ENCODE measurements at regions not wholly inside any gene's neighbourhood (a gene's known extent, or its start where the extent isn't known, plus 50 kb on each side); places are given as distances from the start of the nearest gene placed in this dataset.
"Not testable (repeated sequence)": the region's sequence is repeated elsewhere in the genome, so short reads cannot be mapped to it uniquely, and the experiment has no call there.

DNA sequence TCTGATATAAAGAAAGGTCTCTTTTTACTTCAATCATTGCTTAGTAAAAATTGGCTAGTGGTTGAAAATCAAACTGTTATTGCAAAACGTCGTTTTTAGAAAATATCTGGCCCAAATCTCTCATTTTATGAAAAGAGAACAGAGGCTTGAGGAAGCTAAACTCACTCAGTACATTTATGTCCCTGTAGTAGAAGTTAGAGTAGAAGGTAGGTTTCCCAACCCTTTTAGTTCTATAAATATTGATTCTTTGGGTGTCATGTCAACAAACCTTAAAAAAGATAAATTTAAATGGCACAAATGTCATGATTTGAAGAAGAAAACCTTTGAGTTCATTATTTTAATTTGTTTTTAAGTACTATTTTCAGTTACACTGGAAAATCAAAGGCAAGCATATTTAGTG is 722.3 kb upstream of the NECTIN3 start:
- intact Hi-C loops (cut with micrococcal nuclease; ENCODE audit: unreplicated experiment) = no loop called here
- H3K79me2 ChIP-seq (ENCODE audit: insufficient read depth, low read depth, low read length) = no peaks in the 10 kb centered on the region
- BruUV-seq (replicated peaks) = no TSS peak
- H3K9me2 ChIP-seq (ENCODE audit: insufficient read depth, low read length) = no peaks in the 10 kb centered on the region
- no peaks in the 10 kb centered on the region for H3K4me1 ChIP-seq (ENCODE audit: insufficient read depth, low read length, poor library complexity, severe bottlenecking)
- H3K4me2 ChIP-seq (ENCODE audit: low read length) = no peak overlapping the region
- no peaks in the 10 kb centered on the region for H4K20me1 ChIP-seq (ENCODE audit: insufficient read depth, low read length)
- no peaks in the 10 kb centered on the region for H3K9me3 ChIP-seq (ENCODE audit: low read length)
- TF ChIP-seq, protein P1, sequence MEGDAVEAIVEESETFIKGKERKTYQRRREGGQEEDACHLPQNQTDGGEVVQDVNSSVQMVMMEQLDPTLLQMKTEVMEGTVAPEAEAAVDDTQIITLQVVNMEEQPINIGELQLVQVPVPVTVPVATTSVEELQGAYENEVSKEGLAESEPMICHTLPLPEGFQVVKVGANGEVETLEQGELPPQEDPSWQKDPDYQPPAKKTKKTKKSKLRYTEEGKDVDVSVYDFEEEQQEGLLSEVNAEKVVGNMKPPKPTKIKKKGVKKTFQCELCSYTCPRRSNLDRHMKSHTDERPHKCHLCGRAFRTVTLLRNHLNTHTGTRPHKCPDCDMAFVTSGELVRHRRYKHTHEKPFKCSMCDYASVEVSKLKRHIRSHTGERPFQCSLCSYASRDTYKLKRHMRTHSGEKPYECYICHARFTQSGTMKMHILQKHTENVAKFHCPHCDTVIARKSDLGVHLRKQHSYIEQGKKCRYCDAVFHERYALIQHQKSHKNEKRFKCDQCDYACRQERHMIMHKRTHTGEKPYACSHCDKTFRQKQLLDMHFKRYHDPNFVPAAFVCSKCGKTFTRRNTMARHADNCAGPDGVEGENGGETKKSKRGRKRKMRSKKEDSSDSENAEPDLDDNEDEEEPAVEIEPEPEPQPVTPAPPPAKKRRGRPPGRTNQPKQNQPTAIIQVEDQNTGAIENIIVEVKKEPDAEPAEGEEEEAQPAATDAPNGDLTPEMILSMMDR (conservative IDR thresholded peaks at IDR 0.05; ENCODE audit: low read length) = no peak
- TF ChIP-seq EZH2phosphoT487 (IDR thresholded peaks at IDR 0.05; ENCODE audit: borderline replicate concordance, low read depth, low read length) = no peak
- no peak overlapping the region for H3K4me3 ChIP-seq (ENCODE audit: low read depth, low read length, poor library complexity, severe bottlenecking)
- POLR2A ChIA-PET = interaction anchor here (0.6 kb wide), 1 partner anchor 275 kb away, joined by 3 read pairs; no protein-coding TSS in a partner anchor
- H3K36me3 ChIP-seq (ENCODE audit: insufficient read depth, low read length) = no peaks in the 10 kb centered on the region
- no peak for DNase-seq (ENCODE audit: low spot score)
- H3K27ac ChIP-seq (ENCODE audit: low read depth, low read length, poor library complexity, severe bottlenecking) = no peak overlapping the region
- CTCF ChIA-PET (ENCODE audit: unreplicated experiment) = no interaction called here
- H2AFZ ChIP-seq (ENCODE audit: low read length) = no peak overlapping the region

DNA sequence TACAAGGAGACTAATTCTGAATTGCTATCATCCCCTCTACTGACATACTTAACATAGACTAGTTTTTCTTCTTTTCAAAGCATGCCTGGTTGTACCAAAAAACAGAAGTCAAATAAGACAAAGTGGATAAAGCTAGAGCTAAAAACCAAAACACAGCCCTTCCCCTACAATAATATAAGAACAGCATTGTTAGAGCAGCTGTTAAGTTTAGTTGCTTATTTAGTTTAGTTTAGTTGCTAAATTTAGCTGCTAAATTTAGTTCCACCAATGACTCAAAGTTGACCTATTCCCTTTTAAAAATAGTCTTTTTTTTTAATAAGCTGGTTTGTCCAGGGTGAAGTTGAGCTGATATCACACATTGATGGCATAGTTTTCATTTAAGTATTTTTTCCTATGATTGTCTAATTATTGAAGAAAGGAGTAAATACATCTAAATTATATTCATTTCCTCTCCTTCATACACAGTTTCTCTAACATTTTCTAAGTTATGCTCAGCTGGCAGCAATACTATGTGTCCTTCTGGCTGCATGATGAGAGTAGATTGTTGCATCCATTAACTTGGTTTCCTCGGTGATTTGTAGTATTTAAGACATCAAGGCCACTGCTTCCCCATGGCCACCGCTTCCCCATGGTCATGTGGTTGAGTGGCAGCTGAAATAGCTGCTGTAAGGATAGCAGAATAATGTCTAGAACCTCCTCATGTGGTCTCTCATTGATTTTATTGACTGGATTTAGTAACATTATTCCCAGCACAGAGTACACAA is 718.6 kb upstream of the NECTIN3 start:
- no peaks in the 10 kb centered on the region for H4K20me1 ChIP-seq (ENCODE audit: insufficient read depth, low read length)
- intact Hi-C loops (cut with micrococcal nuclease; ENCODE audit: unreplicated experiment) = no loop called here

DNA sequence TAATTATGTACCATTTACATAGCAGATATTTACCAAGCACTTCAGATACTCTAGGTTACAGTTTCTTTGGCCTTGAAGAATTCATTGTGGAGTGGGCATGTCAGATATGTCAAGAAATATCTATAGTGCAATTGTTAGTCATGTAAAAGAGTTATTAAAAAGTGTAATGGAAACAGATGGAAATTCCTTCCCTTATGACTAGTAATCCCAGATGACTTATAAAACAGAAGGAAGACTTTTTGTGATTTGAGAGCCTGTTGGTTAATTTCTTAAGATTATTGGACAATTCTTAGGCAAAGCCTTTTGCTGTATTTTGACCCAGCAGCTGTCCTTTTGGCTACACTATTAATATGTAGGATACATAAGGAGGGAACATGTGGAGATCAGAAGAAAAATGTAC is 708.9 kb upstream of the NECTIN3 start:
- ChIA-PET CTCF (ENCODE audit: unreplicated experiment) (no interaction called here), POLR2A (no interaction called here)
- Histone ChIP-seq H3K36me3 (ENCODE audit: insufficient read depth, low read length) (no peaks in the 10 kb centered on the region), H3K4me1 (ENCODE audit: insufficient read depth, low read length, poor library complexity, severe bottlenecking) (no peaks in the 10 kb centered on the region), H3K79me2 (ENCODE audit: insufficient read depth, low read depth, low read length) (no peaks in the 10 kb centered on the region), H3K9me3 (ENCODE audit: low read length) (no peaks in the 10 kb centered on the region), H3K9me2 (ENCODE audit: insufficient read depth, low read length) (no peaks in the 10 kb centered on the region), H3K27ac (ENCODE audit: low read depth, low read length, poor library complexity, severe bottlenecking) (no peak overlapping the region), H3K4me3 (ENCODE audit: low read depth, low read length, poor library complexity, severe bottlenecking) (no peak overlapping the region), H3K4me2 (ENCODE audit: low read length) (no peak overlapping the region), H4K20me1 (ENCODE audit: insufficient read depth, low read length) (no peaks in the 10 kb centered on the region), H2AFZ (ENCODE audit: low read length) (no peak overlapping the region)
- DNase-seq (ENCODE audit: low spot score) = no peak
- BruUV-seq (replicated peaks) = no TSS peak
- TF ChIP-seq EZH2phosphoT487 (IDR thresholded peaks at IDR 0.05; ENCODE audit: borderline replicate concordance, low read depth, low read length) = no peak
- TF ChIP-seq, protein P1 (conservative IDR thresholded peaks at IDR 0.05; ENCODE audit: low read length) = no peak
- intact Hi-C loops (cut with micrococcal nuclease; ENCODE audit: unreplicated experiment) = no loop called here

More for the DNA sequence above, 718.6 kb upstream of the NECTIN3 start:
- Histone ChIP-seq H3K4me2 (ENCODE audit: low read length) (no peak overlapping the region), H3K79me2 (ENCODE audit: insufficient read depth, low read depth, low read length) (no peaks in the 10 kb centered on the region), H2AFZ (ENCODE audit: low read length) (no peak overlapping the region), H3K9me3 (ENCODE audit: low read length) (no peaks in the 10 kb centered on the region), H3K27ac (ENCODE audit: low read depth, low read length, poor library complexity, severe bottlenecking) (no peak overlapping the region), H3K4me1 (ENCODE audit: insufficient read depth, low read length, poor library complexity, severe bottlenecking) (no peaks in the 10 kb centered on the region), H3K9me2 (ENCODE audit: insufficient read depth, low read length) (no peaks in the 10 kb centered on the region), H3K36me3 (ENCODE audit: insufficient read depth, low read length) (no peaks in the 10 kb centered on the region), H3K4me3 (ENCODE audit: low read depth, low read length, poor library complexity, severe bottlenecking) (no peak overlapping the region)
- BruUV-seq (replicated peaks) = no TSS peak
- no peak for TF ChIP-seq EZH2phosphoT487 (IDR thresholded peaks at IDR 0.05; ENCODE audit: borderline replicate concordance, low read depth, low read length)
- TF ChIP-seq, protein P1 (conservative IDR thresholded peaks at IDR 0.05; ENCODE audit: low read length) = no peak
- no peak for DNase-seq (ENCODE audit: low spot score)
- POLR2A ChIA-PET = no interaction called here
- CTCF ChIA-PET (ENCODE audit: unreplicated experiment) = no interaction called here

DNA sequence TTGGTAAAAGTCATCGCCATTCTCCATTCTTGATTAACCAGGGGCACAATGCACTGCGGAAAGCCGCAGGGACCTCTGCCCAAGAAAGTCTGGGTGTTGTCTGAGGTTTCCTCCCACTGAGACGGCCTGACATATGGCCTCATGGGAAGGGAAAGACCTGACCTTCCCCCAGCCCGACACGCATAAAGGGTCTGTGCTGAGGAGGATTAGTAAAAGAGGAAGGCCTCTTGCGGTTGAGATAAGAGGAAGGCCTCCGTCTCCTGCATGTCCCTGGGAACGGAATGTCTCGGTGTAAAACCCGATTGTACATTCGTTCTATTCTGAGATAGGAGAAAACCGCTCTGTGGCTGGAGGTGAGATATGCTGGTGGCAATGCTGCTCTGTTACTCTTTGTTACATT is 704.3 kb upstream of the NECTIN3 start:
- H2AFZ ChIP-seq (ENCODE audit: low read length); H3K9me2 ChIP-seq (ENCODE audit: insufficient read depth, low read length); H3K36me3 ChIP-seq (ENCODE audit: insufficient read depth, low read length); H3K4me3 ChIP-seq (ENCODE audit: low read depth, low read length, poor library complexity, severe bottlenecking); H3K9me3 ChIP-seq (ENCODE audit: low read length); POLR2A ChIA-PET; H3K79me2 ChIP-seq (ENCODE audit: insufficient read depth, low read depth, low read length); BruUV-seq (replicated peaks); CTCF ChIA-PET (ENCODE audit: unreplicated experiment); DNase-seq (ENCODE audit: low spot score); H4K20me1 ChIP-seq (ENCODE audit: insufficient read depth, low read length); intact Hi-C loops (cut with micrococcal nuclease; ENCODE audit: unreplicated experiment); H3K27ac ChIP-seq (ENCODE audit: low read depth, low read length, poor library complexity, severe bottlenecking); H3K4me2 ChIP-seq (ENCODE audit: low read length); H3K4me1 ChIP-seq (ENCODE audit: insufficient read depth, low read length, poor library complexity, severe bottlenecking): not testable (repeated sequence)
